Fibroblast of lung (primary cell): ENCODE measurements at regions not wholly inside any gene's neighbourhood (a gene's known extent, or its start where the extent isn't known, plus 50 kb on each side); places are given as distances from the start of the nearest gene placed in this dataset.

Experiments
- DNase-seq, 2 donors: peaks; one replicate each; pipeline versions ENCODE4 v3.0.0 to v3.0.0-alpha.2; 2010; ENCODE audit warnings: low read depth in 2 of 2
- H2AFZ ChIP-seq: 2 replicates; pipeline ENCODE4 v1.5.1; 2012; ENCODE audit warnings: low read length, control low read depth, inconsistent platforms
- H3K27ac ChIP-seq: 2 replicates; pipeline ENCODE4 v1.5.1; 2011; ENCODE audit warnings: low read length, control low read depth; ENCODE audit not compliant: insufficient read depth
- H3K27me3 ChIP-seq: 2 replicates; pipeline ENCODE4 v1.5.1; 2011; ENCODE audit warnings: mild to moderate bottlenecking, low read length; ENCODE audit not compliant: control insufficient read depth, insufficient read depth
- H3K36me3 ChIP-seq: 2 replicates; pipeline ENCODE4 v1.5.1; 2011; ENCODE audit warnings: low read length; ENCODE audit not compliant: control insufficient read depth, insufficient read depth
- H3K4me1 ChIP-seq: 2 replicates; pipeline ENCODE4 v1.5.1; 2011; ENCODE audit warnings: low read length; ENCODE audit not compliant: control insufficient read depth, insufficient read depth; ENCODE audit errors: extremely low read depth
- H3K4me2 ChIP-seq: 2 replicates; pipeline ENCODE4 v1.5.1; 2011; ENCODE audit warnings: low read length, control low read depth; ENCODE audit not compliant: insufficient read depth; ENCODE audit errors: extremely low read depth
- H3K4me3 ChIP-seq, 4 experiments: fragments of 200-600 bp in 1 of 4; sonication (generic) in 1 of 4; replicated peaks in 1 of 4; 2 replicates each; pipeline ENCODE4 v1.5.1; 2011 to 2016; ENCODE audit warnings: low read length in 4 of 4, low read depth in 3 of 4, mild to moderate bottlenecking in 3 of 4, control low read depth in 2 of 4, inconsistent platforms in 1 of 4, mixed read lengths in 1 of 4; ENCODE audit not compliant: insufficient read depth in 1 of 4; ENCODE audit errors: control extremely low read depth in 1 of 4
- H3K79me2 ChIP-seq: 2 replicates; pipeline ENCODE4 v1.5.1; 2012; ENCODE audit warnings: mild to moderate bottlenecking, low read length, inconsistent platforms; ENCODE audit not compliant: control insufficient read depth, insufficient read depth
- H3K9ac ChIP-seq: 2 replicates; pipeline ENCODE4 v1.5.1; 2011; ENCODE audit warnings: mild to moderate bottlenecking, low read length, control low read depth; ENCODE audit not compliant: insufficient read depth
- H3K9me3 ChIP-seq: 2 replicates; pipeline ENCODE4 v1.5.1; 2012; ENCODE audit warnings: low read depth, low read length; ENCODE audit not compliant: control insufficient read depth, insufficient read depth
- H4K20me1 ChIP-seq: 2 replicates; pipeline ENCODE4 v1.5.1; 2011; ENCODE audit warnings: low read length; ENCODE audit not compliant: control insufficient read depth, insufficient read depth; ENCODE audit errors: extremely low read depth
- CTCF ChIP-seq, 2 donors: IDR thresholded peaks in 1 of 2; conservative IDR thresholded peaks in 1 of 2; 1 replicate in 1 of 2; 2 replicates in 1 of 2; pipeline ENCODE4 v1.5.1; 2011 to 2012; ENCODE audit warnings: low read length in 2 of 2, control low read depth in 1 of 2, inconsistent platforms in 1 of 2, low read depth in 1 of 2, mild to moderate bottlenecking in 1 of 2
- EZH2 ChIP-seq: IDR thresholded peaks from 2 replicates; pipeline ENCODE4 v1.5.1; 2012; ENCODE audit warnings: low read length, control low read depth, mild to moderate bottlenecking; ENCODE audit errors: missing control alignments

DNA sequence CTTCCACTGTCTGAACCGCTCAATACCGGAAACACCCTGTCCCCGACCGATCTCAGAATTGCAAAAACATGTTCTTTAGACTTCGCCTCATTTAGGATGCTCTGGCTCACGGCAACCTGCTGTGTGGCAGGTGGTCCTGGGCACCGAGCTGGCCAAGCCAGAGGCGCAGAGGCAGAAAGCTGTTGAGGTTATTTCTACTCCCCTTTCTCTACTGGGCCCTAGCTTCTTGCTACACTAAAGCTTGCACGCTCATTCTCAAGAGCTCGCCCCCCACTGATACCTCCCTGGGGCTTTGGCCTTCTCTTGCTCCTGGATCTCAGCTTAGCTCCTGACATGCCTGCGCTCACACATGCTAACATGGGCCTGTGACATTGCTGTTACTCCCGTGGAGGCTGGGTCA lies 417.4 kb downstream of the LPIN1 start:
- H3K4me1 ChIP-seq: peaks cover 7% of the 10 kb centered on the region
- TF ChIP-seq CTCF (conservative IDR thresholded peaks at IDR 0.05 in 1 of 2, IDR thresholded peaks at IDR 0.05 in 1 of 2; ENCODE audit: low read depth in 1 of 2, low read length in 2 of 2) (no peak), EZH2 (no peak)
- H3K79me2 ChIP-seq: no peaks in the 10 kb centered on the region
- H4K20me1 ChIP-seq: no peaks in the 10 kb centered on the region
- H3K4me3 ChIP-seq: no peak overlapping the region
- no peak overlapping the region for H2AFZ ChIP-seq
- H3K27ac ChIP-seq: no peak overlapping the region
- H3K4me2 ChIP-seq: no peak overlapping the region
- no peaks in the 10 kb centered on the region for H3K9me3 ChIP-seq
- H3K27me3 ChIP-seq: no peaks in the 10 kb centered on the region
- no peak for DNase-seq
- H3K36me3 ChIP-seq: no peaks in the 10 kb centered on the region
- no peak overlapping the region for H3K9ac ChIP-seq

- Histone ChIP-seq H3K79me2 (no peaks in the 10 kb centered on the region), H3K9me3 (no peaks in the 10 kb centered on the region), H3K4me3 (no peak overlapping the region), H3K36me3 (no peaks in the 10 kb centered on the region), H3K27me3 (no peaks in the 10 kb centered on the region), H2AFZ (no peak overlapping the region), H4K20me1 (no peaks in the 10 kb centered on the region), H3K4me2 (no peak overlapping the region), H3K27ac (no peak overlapping the region), H3K4me1 (peaks cover 13% of the 10 kb centered on the region), H3K9ac (no peak overlapping the region)
- TF ChIP-seq CTCF (conservative IDR thresholded peaks at IDR 0.05 in 1 of 2, IDR thresholded peaks at IDR 0.05 in 1 of 2; ENCODE audit: low read depth in 1 of 2, low read length in 2 of 2): no peak
- TF ChIP-seq EZH2: no peak
- DNase-seq: no peak
Measured at GRCh38 chr2:12164689-12165088, 418.3 kb downstream of the LPIN1 start.

GRCh38 chr2:12167525-12168317 lies 421.3 kb downstream of the LPIN1 start:
- no peak overlapping the region for H3K4me3 ChIP-seq
- no peaks in the 10 kb centered on the region for H3K36me3 ChIP-seq
- no peaks in the 10 kb centered on the region for H4K20me1 ChIP-seq
- H3K27me3 ChIP-seq: no peaks in the 10 kb centered on the region
- H3K9me3 ChIP-seq: no peaks in the 10 kb centered on the region
- H3K79me2 ChIP-seq: no peaks in the 10 kb centered on the region
- no peak for DNase-seq
- TF ChIP-seq CTCF (conservative IDR thresholded peaks at IDR 0.05 in 1 of 2, IDR thresholded peaks at IDR 0.05 in 1 of 2; ENCODE audit: low read depth in 1 of 2, low read length in 2 of 2): no peak
- TF ChIP-seq EZH2: no peak
- no peak overlapping the region for H3K9ac ChIP-seq
- H3K4me1 ChIP-seq: peaks cover 19% of the 10 kb centered on the region
- H3K27ac ChIP-seq: no peak overlapping the region
- H3K4me2 ChIP-seq: no peak overlapping the region
- no peak overlapping the region for H2AFZ ChIP-seq
